Dedifferentiated amniotic fluid mesenchymal stem cell (primary cell): ENCODE measurements at regions not wholly inside any gene's neighbourhood (a gene's known extent, or its start where the extent isn't known, plus 50 kb on each side); places are given as distances from the start of the nearest gene placed in this dataset.
"Not testable (repeated sequence)": the region's sequence is repeated elsewhere in the genome, so short reads cannot be mapped to it uniquely, and the experiment has no call there.

Experiments
- DNase-seq: peaks from one replicate; pipeline ENCODE4 v3.0.0-alpha.2; 2016; ENCODE audit errors: extremely low spot score

DNA sequence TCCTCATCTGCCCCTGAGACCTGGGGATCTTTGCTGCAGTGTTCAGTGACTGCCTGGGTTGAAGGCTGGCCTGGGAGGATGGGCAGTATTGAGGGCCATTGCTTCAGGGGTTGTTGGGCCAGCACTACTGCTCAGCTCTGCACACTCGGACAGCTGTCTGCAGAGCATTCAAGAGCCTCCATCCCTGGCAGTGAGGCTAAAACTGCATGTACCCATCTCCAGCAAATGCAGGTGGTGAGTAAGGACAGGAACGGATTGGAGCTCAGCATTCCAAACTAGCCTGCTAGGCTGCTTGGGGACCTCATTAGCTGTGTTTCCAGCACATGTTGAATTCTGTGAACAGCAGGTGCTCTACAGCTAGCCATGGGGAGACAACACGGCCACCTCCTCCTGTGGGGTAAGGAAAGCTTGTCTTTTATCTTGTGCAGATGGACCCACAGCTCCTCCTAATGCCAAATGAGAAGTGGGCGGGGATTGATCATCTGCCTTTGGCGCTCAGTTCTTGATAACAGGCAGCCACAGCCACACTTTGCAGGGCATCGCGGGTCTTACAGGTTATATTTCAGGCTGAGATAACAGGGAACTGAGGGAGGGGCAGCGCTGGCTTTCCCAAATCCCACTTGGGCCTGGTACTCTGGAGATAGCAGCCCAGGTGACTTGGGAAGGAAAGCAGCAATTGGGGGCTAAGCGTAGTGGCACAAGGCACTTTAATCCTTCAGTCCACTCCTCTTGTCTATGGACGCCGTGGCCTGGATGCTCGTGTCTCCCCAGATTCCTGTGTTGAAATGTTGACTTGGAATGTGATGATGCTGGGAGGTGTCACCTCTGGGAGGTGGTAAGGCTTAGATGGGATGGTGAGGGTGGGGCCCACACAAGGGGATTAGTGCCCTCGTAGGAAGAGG lies 254.5 kb upstream of the B3GAT1 start:
- DNase-seq, result no peak

DNA sequence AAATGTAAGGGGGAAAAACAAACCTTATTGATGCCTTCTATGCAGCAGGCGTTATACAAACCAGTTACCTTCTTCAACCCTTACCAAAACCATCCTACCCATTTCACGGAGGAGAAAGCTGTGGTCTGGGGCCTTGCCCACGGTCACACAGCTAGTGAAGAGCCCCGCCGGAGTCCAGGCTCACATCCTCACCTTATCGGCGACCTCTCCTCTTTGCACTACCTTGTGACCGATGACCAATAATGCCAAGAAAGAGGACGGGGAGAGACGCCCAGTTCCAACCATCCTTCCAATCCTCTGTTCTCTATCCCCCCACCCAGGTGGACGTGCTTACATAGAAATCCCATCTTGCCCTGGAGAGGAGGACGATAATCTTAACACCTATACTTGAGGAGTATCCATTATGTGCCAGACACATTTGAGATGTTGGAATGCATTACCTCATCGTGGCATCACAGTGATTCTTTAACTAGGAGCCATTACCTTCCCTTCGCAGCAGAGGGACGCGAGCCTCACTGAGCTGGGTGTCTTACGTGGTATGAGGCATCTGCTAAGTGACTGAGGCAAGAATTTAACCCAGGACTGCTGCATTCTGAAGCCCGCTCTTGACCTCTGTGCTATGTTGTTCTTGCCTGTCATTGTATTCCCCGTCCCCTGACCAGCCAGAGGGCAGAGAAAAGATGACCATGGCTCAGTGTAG lies 253.7 kb upstream of the B3GAT1 start:
- no peak for DNase-seq

DNA sequence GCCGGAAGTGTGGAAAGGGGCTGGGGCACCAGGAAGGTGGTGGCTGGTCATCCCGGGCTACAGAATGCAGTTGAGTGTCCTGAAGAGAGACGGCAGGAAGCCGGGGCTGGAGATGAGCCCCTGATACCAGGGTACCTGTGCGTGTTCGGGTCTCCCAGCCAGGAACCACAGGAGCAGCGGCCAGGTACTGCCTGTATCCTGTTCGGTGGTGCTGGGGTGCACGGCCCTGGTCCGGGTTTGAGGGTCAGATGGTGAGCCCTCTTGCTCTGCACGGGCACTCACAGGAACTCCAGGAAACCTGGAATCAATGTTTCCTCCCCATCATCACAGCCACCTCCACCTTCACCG lies 253.1 kb upstream of the B3GAT1 start:
- DNase-seq, result no peak

DNA sequence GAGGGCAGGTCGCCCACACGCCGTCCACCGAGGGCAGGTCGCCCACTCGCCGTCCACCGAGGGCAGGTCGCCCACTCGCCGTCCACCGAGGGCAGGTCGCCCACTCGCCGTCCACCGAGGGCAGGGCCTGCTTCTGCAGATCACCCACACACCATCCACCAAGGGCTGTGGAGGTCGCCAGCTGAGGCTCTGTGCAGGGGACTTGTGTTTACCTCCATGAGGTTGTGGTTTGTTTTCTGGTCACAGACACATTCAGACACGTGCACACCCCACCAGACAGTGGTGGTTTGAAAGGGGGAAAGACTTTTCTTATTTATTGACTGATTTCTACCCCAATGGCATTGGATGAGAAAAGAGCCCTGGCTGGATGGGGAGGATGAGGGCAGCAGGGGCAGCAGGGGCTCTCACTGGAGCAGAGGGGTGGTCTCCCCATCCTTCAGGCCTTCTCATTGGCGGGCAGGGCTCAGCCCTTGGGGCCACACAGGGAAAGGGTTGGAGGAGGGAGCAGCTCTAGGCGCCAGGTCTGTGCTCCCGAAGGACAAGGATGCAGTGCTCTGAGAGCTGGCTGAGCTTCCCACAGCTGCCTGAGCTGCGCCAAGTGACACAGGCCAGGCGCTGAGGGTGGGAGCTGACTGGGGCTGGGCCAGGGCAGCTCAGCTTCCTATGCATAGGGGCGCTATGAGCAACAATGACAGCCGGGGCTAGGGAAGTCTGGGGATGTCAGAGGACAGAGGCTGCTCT lies 252.6 kb upstream of the B3GAT1 start:
- DNase-seq, result no peak

DNA sequence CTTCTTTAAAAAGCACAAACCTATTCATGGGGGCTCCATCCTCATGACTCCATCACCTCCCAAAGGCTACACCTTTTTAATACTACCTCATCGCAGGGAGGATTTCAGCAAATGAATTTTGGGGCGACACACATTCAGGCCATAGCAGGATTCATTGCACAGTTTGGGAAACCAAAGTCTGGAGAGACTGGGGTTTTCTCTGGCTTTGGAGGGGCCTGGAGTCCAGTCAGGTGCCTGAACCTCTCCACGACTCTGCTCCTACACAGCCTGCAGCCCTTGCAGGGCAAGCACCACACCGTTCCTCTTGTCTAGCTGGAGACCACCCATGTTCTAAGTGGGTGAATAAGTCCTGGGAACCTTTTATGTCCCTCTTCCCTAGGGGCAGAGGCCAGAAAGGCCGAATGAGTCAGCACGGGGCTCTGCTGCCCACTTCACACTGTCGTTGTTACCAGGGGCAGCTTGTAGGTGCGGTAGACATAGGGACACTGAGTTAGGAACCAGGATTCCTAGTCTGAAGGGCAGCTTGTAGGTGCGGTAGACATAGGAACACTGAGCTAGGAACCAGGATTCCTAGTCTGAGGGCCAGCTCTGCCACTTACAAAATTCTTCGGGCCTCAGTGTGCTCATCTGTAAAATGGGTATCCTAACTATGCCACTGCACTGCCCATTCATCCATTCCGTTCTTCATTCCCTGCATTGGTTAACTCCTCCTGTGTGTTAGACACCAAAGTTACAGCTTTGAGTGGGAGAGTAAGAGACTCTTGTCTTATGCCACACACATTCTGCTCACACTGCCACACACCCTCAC lies 251.7 kb upstream of the B3GAT1 start:
- no peak for DNase-seq

DNA sequence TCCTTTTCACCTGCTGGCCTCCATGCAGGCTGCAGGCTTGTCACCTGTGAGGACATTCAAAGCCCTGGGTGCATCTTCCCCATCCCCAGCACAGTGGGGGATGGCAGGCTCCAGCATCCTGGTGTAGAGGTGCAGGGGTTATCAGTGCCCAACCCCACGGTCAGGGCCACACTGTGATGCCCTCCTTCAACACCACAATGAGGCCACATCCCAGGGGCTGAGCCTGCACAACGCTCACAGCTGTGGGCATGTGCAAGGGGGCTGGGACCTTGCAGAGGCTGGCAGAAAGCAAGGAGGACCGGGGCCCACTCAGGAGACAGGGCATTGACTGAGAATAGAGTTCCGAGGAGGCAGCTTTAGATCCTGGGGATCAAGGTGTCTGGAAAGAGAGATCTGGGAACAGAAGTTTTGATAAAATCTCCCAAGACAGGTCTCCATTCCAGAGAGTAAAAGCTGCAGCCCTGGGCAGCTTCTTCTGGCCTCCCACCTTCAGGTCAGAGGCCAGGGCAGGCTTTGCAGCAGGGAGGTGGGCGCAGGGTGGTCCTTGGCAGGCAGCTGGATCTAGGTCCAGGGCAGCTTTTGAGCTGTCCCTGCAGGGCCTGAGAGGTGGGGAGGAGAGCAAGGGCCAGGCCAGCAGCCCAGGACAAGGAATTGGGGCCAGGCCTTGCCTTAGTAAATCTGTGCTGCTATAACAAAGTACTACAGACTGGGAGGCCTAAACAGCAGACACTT lies 250.8 kb upstream of the B3GAT1 start:
- no peak for DNase-seq

DNA sequence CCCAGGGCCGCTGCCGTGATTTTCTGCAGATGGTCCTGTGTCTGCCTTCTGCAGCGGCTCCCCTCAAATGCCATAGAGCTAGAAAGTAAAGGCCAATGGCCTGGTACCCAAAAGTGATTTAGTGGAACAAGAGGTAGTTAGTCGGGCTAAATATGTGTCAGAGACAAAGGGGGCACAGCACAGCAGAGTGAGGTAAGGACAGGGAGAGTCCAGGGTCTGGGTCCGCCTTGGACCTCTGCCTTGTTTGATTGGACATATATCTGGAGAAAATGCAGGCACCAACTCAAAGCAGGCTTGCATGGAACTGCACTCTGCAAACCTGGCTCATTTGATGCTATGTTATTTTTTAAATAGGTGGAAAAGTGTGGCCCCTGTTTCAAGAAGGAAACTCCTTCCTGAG lies 249.6 kb upstream of the B3GAT1 start:
- DNase-seq, result no peak

DNA sequence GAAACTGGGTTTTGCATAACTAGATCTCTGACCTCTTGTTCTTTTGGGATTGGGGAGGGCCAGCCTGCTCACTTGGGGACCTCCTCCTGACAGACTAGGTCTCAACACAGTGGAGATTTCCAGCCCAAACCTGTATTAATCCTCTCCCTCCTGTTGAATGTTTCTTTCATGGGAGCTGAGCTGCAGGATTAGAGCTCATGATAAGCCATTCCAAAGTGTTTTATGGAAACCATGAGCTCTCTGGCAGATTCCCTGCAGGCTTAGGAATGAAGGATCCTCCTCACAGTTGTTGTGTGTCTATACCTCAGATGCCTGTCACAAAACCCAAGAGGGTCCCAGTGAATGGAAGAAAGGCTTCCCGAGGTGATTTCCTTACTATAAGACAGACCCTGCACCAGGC lies 248.4 kb upstream of the B3GAT1 start:
- no peak for DNase-seq

DNA sequence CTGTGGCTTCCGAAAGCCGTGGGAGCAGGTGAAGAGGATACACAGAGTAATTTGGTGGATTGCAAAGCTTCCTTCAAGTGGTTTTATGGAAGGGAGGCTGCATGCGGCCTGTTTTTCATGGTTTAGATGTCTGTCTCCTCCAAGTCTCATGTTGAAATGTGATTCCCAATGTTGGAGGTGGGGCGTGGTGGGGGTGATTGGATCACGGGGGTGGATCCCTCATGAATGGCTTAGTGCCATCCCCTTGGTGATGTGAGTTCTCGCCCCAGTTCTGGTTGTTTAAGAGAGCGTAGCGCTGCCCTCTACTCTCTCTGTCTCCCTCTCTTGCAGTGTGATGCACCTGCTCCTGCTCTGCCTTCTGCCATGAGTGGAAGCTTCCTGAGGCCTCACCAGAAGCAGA lies 247.8 kb upstream of the B3GAT1 start:
- DNase-seq, result no peak

DNA sequence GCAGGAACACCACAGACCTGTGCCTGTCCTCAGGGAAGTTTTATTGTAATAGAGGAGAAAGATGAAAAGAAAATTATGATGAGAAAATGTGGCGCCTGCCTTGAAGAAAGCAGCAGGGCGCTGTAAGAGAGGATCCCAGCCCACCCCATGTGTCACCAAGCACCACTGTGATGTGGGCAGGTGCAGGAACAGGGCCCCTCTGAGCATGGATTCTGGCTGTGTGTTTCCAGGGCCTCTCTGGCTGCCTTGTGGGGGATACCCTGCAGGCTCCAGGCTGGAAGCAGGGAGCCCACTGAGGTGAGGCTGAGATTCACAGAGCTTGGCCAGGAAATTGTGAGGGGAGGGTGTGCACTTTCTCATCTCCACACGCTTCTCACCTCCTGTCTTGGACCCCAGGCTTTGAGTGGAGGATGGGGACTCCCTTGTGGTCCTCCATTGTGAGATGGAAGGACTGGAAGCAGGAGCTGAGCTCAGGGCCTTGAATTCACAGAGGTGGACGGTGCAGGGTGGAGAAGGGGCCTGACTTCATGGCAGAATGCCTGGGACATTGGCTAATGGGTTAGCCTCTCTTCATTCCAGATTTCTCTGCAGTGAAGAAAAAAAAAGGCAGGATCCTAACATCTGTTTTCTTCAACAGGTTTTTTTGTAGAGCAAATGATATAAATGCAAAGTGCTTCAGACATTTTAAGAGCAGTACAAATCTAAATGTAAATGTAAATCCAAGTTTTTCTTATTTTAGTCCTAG lies 246.6 kb upstream of the B3GAT1 start:
- DNase-seq, result no peak

DNA sequence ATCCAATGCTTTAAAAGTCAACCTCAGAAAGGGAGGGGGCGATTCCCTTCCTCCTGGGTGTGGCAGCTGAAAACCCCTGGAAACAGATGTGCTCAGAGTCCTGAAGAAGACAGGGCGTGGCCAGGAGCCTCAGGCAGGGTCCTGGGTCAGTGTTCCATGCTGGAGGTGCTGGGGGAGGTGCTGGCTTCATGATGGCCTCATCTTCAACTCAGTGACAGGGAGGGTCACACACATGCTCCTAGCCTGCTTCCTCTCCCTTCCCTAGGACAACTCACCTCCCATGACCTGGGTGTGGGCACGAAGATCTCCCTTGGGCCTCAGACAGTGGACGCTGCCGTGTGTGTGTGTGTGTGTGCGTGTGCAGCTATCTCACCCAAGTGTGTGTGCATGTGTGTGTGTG lies 245.6 kb upstream of the B3GAT1 start:
- no peak for DNase-seq

DNA sequence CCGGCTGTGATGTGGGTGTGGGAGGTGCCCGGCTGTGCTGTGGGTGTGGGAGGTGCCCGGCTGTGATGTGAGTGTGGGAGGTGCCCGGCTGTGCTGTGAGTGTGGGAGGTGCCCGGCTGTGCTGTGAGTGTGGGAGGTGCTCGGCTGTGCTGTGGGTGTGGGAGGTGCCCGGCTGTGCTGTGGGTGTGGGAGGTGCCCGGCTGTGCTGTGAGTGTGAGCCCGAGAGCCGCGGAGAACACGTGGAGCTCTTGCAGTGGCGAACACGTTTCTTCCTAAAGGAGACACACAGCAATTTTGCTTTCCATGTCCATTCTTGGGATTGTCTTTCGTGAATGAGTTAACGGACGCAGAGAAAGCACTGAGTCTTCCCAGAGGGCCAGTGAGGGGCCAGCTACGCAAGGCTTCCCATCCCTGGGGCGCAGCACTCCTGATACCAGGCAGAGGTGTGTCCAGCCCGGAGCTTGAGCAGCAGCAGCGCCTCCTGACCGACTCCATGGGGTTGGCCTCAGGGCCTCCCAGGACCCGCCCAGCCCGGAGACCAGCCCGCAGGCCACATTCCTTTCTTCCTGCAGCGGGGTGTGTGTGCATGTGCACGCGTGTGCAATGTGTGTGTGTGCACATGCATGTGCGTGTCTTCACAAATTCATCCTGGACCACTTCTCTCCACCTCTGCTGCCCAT lies 245.0 kb upstream of the B3GAT1 start:
- no peak for DNase-seq

DNA sequence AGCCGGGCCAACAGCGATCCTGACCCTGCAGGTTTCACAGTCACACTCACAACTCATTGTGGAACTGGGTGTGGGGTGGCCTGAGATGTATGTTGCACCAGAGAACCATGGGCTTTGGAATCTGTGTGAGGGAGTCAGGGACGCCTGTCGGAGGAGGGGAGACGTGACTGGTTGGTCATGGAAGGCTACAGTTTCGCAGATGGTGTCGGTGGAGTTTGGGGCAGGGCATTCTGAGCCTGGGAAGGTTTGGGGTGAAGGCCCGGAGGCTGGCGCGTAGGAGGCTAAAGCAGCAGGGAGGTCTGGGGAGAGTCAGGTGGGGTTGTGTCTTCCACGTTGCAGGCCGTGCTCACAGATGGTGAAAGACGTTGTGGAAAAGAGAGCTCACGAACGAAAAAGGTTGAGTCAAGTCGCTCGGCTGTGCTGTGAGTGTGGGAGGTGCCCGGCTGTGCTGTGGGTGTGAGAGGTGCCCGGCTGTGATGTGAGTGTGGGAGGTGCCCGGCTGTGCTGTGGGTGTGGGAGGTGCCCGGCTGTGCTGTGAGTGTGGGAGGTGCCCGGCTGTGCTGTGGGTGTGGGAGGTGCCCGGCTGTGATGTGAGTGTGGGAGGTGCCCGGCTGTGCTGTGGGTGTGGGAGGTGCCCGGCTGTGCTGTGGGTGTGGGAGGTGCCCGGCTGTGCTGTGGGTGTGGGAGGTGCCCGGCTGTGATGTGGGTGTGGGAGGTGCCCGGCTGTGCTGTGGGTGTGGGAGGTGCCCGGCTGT lies 244.2 kb upstream of the B3GAT1 start:
- DNase-seq, result not testable (repeated sequence)

DNA sequence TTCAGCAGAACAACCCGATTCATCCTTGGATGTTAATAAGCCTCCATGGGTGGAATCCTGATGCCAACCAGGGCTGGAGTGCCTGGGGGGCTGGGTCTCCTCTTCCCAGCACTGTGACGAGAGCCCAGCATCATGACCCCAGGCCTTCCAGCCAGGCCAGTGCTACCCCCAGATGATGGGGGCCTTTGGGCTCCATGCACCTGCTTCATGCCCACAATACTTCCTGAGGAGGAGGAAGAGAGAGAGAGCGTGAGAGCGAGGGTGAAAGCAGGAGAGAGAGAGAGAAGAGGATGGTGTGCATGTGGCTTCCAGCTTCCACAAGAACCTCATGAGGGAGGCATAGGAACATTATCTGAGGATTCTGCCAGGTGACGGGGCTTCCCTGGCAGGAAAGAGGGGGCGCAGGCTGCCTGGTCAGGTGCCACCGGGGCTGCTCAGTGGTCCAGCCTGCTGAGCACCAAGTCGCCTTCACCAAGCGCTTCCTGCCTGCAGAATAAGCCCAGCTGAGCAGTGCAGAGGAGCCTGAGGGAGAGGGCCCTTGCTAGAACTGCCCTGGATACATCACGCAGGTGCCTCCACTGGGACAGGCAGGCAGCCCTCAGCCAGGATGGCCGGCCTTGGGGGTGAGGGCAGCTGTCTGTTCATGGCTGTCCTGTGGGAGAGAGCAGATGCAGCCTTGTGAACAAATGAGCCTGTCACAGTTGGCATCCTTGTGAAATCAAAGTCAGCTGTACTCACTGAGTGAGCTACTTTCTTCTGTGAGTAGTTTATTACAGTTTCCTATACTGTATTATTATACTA lies 243.3 kb upstream of the B3GAT1 start:
- no peak for DNase-seq

DNA sequence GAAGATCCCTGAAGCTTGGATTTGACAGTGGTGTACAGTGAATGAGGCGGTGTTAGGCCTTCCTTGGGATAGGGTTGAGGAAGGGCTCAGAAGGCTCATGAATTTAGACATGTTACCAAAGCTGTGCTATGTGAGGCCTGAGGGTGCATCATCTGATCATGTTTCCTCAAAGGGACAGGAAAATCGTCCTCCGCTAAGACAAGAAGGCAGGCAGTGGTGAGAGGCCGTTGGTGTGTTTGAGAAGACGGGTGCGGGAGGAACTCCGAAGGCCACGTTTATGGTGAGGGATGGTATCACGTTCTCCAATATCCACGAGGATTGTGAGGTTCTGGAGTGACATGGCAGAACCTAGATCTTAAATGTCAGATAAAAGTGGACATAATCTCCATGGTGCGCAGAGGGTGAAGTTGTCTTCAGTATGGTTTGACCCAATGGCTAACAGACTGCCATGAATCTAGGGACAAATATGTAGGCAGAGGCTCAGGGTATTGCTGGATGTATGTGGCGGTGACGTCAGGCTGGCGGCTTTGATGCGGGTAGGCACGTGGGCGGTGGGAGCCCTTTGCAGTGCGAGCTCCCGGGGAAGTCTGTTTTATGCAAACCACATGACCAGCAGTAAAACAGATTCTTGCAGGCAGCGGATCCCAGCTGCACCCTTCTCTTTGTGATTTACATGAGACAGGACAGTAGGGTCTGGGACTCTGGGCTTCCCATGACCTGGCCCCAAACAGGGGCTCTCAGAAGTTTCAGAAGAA lies 242.3 kb upstream of the B3GAT1 start:
- DNase-seq, result no peak

DNA sequence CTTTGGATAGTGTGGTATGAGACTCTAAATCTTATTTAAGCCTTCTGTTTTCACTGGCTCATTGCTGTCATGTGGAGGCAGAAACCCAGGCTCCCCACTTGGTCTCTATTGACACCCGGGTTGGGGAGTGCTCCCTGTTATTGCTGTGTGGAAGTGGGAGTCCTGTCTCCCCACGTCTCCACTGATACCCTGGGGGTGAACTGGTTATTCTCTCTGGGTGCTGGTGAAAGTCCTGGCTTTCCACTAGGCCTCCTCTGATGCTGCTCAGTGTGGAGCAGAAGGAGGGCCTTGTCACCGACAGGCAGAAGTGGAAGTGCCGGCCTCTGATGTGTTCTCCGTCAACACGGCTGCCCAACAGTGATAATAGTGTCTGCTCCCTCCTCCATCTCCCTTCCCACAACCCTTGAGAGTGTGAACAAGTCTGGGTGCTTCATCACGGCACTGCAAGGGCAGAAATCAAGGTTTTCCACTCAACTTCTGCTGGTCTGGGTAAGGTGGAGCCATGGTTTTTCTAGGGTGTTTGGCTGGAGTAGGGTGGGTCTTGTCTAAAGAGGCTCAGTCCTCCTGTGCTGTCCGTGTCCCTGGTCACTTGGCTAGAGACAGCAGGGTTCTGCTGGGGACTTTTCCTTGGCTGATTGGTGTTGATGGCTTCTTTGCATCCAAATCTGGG lies 240.7 kb upstream of the B3GAT1 start:
- DNase-seq, result no peak
